ENCODE measurements at regions not wholly inside any gene's neighbourhood (a gene's known extent, or its start where the extent isn't known, plus 50 kb on each side); places are given as distances from the start of the nearest gene placed in this dataset.

GRCh38 chr1:193480755-193481154 is 294.3 kb upstream of the B3GALT2 start:
- TF ChIP-seq CTCF (conservative IDR thresholded peaks at IDR 0.05) (no peak), EZH2 (IDR thresholded peaks at IDR 0.05; ENCODE audit: low read depth) (no peak)

Measured in PC-9 (cell line).